GM12864 (cell line): ENCODE measurements at regions not wholly inside any gene's neighbourhood (a gene's known extent, or its start where the extent isn't known, plus 50 kb on each side); places are given as distances from the start of the nearest gene placed in this dataset.

Source experiments
- DNase-seq: peaks from one replicate; pipeline ENCODE4 v3.0.0-alpha.2; 2011; ENCODE audit warnings: low read depth
- H3K4me3 ChIP-seq: 2 replicates; pipeline ENCODE4 v1.5.1; 2011; ENCODE audit warnings: mild to moderate bottlenecking, low read depth, low read length, control low read depth
- TF ChIP-seq, protein P1 (sequence below): IDR thresholded peaks from 2 replicates; pipeline ENCODE4 v1.5.1; 2011; ENCODE audit warnings: low read depth, mild to moderate bottlenecking, moderate library complexity, low read length, control low read depth, inconsistent platforms; ENCODE audit errors: missing control alignments

DNA sequence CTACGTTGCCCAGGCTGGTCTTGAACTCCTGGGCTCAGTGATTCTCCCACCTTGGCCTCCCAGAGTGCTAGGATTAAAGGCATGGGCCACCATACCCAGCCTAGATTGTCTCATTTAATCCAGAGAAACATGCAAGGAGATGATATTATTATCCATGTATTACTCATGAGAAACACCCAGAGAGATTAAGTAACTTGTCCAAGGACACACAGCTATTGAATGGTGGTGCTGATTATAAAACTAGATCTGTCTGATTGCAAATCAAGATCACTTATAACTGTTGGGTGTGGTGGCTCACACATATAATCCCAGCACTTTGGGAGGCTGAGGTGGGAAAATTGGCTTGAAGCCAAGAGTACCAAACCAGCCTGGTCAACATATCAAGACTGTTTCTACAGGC, 94.4 kb upstream of the ZNF217 start:
- TF ChIP-seq, protein P1, sequence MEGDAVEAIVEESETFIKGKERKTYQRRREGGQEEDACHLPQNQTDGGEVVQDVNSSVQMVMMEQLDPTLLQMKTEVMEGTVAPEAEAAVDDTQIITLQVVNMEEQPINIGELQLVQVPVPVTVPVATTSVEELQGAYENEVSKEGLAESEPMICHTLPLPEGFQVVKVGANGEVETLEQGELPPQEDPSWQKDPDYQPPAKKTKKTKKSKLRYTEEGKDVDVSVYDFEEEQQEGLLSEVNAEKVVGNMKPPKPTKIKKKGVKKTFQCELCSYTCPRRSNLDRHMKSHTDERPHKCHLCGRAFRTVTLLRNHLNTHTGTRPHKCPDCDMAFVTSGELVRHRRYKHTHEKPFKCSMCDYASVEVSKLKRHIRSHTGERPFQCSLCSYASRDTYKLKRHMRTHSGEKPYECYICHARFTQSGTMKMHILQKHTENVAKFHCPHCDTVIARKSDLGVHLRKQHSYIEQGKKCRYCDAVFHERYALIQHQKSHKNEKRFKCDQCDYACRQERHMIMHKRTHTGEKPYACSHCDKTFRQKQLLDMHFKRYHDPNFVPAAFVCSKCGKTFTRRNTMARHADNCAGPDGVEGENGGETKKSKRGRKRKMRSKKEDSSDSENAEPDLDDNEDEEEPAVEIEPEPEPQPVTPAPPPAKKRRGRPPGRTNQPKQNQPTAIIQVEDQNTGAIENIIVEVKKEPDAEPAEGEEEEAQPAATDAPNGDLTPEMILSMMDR: no peak
- H3K4me3 ChIP-seq: no peak overlapping the region
- no peak for DNase-seq

GRCh38 chr20:53685070-53685595, 91.5 kb upstream of the ZNF217 start:
- DNase-seq: no peak
- TF ChIP-seq, protein P1: no peak
- H3K4me3 ChIP-seq: no peak overlapping the region

DNA sequence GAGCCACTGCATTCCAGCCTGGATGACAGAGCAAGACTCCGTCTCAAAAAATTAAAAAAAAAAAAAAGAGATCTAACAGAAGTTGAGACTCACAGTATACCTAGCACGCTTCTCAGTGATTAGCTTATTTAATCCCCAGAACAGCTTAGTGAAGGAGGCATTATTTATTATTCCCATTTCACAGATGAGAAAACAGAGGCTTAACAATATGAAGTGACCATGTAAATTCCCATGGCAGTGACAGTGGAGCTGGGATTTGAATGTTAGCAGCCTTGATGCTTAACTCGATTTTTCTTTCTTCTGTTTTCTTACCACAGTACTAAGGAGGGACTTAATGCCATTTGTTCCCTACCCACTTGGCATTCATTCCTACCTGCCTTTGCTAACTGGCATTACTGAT, 89.9 kb upstream of the ZNF217 start:
- TF ChIP-seq, protein P1: no peak
- no peak overlapping the region for H3K4me3 ChIP-seq
- no peak for DNase-seq

GRCh38 chr20:53681352-53682212, 87.9 kb upstream of the ZNF217 start:
- TF ChIP-seq, protein P1: no peak

GRCh38 chr20:53679597-53680309, 86.1 kb upstream of the ZNF217 start:
- TF ChIP-seq, protein P1: no peak
- H3K4me3 ChIP-seq: no peak overlapping the region
- no peak for DNase-seq

More at GRCh38 chr20:53681352-53682212, 87.9 kb upstream of the ZNF217 start:
- H3K4me3 ChIP-seq: no peak overlapping the region
- no peak for DNase-seq

GRCh38 chr20:53678990-53679596, 85.5 kb upstream of the ZNF217 start:
- TF ChIP-seq, protein P1: no peak
- no peak overlapping the region for H3K4me3 ChIP-seq
- DNase-seq: no peak
